ENCODE measurements at regions not wholly inside any gene's neighbourhood (a gene's known extent, or its start where the extent isn't known, plus 50 kb on each side); places are given as distances from the start of the nearest gene placed in this dataset.
"Not testable (repeated sequence)": the region's sequence is repeated elsewhere in the genome, so short reads cannot be mapped to it uniquely, and the experiment has no call there.

- no peak for DNase-seq (ENCODE audit: low spot score)
Measured at GRCh38 chr6:6812427-6812826, 223.9 kb downstream of the LY86 start.

GRCh38 chr6:6815732-6816131 is 227.2 kb downstream of the LY86 start:
- no peak for DNase-seq (ENCODE audit: low spot score)

DNA sequence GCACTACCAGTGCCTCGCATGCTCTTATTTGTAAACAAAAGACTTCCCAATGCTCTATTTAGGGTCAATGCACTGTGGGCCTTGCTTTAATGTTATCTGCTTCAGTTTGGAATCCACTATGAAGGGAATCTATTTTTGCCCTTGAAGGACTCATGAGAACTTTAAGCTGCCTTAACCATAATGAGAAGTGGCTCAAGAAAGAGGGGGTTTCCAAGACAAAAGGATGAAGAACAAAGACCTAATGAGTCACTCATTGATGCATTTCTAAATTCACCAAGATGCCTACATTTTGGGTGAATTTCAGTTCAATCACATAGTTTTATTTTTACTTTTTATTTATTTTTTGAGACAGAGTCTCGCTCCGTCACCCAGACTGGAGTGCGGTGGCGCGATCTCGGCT is 228.2 kb downstream of the LY86 start:
- DNase-seq (ENCODE audit: low spot score), result no peak

DNA sequence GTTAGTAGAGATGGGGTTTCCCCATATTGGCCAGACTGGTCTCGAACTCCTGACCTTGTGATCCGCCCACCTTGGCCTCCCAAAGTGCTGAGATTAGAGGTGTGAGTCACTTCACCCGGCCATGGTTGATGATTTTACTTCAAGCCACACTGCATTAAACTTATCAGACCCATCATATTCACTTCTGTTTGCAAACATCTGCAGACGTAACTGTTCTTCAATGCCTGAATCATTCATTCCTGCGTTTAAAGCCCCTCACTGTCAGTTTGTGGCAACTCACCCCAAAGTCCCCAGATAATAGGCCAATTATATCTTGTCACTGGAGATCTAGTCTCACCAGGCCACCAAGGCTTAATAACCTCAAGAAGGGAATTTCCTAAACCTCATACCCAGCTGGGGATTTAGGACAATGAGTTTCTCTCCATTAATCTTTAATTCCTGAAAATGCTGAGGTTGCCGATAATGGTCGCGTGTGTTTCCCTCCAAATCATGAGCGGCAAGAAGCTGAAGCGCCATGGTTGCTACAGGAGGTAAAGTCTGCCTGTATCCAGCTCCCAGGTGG is 229.6 kb downstream of the LY86 start:
- no peak for DNase-seq (ENCODE audit: low spot score)

GRCh38 chr6:6820641-6821238 is 232.2 kb downstream of the LY86 start:
- no peak for DNase-seq (ENCODE audit: low spot score)

GRCh38 chr6:6821639-6822261 is 233.2 kb downstream of the LY86 start:
- no peak for DNase-seq (ENCODE audit: low spot score)

DNA sequence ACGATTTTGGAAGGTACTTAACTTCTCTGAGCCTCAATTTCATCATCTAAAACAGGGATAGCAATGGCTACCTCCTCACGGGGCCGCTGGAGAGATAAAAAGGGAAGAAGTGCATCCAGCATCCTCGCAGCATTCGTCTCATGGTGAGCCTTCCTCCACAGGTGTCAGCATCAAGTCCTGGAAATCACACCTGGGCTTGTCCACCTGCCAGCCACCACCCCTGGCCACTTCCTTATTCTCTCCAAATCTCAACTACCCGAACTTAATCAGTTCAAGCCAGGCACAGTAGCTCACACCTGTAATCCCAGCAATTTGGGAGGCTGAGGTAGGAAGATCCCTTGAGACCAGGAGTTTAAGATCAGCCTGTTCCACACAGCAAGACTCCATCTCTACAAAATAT is 234.5 kb downstream of the LY86 start:
- no peak for DNase-seq (ENCODE audit: low spot score)

GRCh38 chr6:6823568-6824224 is 235.2 kb downstream of the LY86 start:
- DNase-seq (ENCODE audit: low spot score), result no peak

GRCh38 chr6:6824381-6824780 is 235.9 kb downstream of the LY86 start:
- no peak for DNase-seq (ENCODE audit: low spot score)

GRCh38 chr6:6825193-6825784 is 236.8 kb downstream of the LY86 start:
- DNase-seq (ENCODE audit: low spot score), result no peak

- DNase-seq (ENCODE audit: low spot score), result no peak
Measured at GRCh38 chr6:6826095-6826901, 237.8 kb downstream of the LY86 start.

DNA sequence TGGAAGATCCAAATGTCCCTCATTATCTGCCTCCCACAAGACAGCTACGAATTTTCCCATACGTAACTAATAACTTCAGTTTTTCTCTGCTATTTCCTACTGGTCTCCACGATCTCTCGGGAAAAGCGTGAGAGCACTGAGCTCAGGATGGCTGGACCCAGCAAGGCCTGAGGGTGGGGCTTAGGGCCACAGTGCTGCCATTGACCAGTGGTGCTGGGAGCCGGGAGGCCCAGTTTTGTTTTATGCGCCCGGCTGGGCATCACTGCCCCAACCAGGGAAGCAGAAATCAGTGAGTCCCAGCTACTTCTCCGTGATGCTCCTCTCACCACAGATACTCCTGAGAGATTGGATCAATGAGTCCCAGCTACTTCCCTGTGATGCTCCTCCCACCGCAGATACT is 238.4 kb downstream of the LY86 start:
- DNase-seq (ENCODE audit: low spot score), result no peak

- no peak for DNase-seq (ENCODE audit: low spot score)
Measured at GRCh38 chr6:6829872-6830685, 241.6 kb downstream of the LY86 start.

- not testable (repeated sequence) for DNase-seq (ENCODE audit: low spot score)
Measured at GRCh38 chr6:6830686-6831063, 242.2 kb downstream of the LY86 start.

- DNase-seq (ENCODE audit: low spot score), result no peak
Measured at GRCh38 chr6:6832439-6832838, 243.9 kb downstream of the LY86 start.

DNA sequence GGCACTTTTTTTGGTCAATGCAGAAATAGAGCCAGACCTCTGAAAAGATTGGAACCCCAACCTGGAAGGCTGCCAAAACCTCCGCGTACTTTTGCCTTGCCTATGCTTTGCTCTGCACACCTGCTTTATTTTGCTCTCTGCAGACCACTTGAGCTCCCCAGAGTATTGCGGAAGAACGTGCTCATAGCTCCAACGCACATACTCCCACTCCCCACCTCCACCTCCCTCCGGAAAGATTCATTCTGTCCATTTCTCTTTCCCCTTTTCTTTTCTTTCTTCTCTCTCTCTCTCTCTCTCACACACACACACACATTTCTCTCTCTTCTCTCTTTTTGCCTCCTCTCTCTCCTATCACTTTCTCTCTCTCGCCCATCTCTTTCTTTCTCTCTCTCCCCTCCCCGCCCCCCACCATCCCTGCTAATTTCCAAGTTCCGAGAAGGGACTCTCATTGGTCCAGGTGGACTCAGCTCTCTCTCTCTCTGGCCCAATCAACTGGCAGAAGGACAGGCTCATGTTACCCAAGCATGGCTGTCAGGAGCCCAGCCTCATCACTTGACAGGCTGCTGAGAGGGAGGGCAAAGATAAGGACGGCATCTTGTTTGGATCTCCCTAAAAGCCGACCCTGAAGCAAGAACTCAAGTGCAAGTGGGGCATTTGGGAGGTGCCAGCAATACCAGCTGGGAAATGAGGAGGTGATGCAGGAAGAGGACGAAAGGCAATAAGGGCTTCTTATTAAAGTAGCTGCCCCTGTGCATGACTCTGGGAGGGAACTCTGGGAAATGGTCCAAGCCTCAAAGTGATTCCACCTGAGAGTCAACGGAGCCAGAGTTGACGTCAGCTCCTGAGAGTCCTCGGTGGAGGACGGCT is 246.1 kb downstream of the LY86 start:
- no peak for DNase-seq (ENCODE audit: low spot score)

DNA sequence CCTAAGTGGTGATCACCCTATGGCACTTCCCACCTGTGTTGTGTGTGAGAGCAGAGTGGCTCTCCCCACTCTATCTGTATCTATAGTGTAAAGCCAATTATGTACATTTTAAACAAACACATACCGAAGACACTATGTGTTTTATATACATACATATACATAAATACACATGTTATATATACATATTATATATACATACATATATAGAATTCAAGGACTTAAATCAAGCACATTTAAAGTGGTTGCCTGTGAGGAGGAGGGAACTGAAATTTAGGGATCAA is 246.6 kb downstream of the LY86 start:
- DNase-seq (ENCODE audit: low spot score), result no peak

GRCh38 chr6:6836609-6837406 is 248.3 kb downstream of the LY86 start:
- DNase-seq (ENCODE audit: low spot score), result no peak

GRCh38 chr6:6837541-6838080 is 249.1 kb downstream of the LY86 start:
- no peak for DNase-seq (ENCODE audit: low spot score)

Data from germinal center (tissue), 1 donor.